HG02840 (cell line): ENCODE measurements at regions not wholly inside any gene's neighbourhood (a gene's known extent, or its start where the extent isn't known, plus 50 kb on each side); places are given as distances from the start of the nearest gene placed in this dataset.

ENCODE experiments used
- ATAC-seq: cut with Tn5 transposase; IDR thresholded peaks from one replicate; pipeline ENCODE4 v1.9.1; 2021; ENCODE audit warnings: mild to moderate bottlenecking, moderate library complexity, moderate number of reproducible peaks; ENCODE audit not compliant: unreplicated experiment, low FRiP score

GRCh38 chr9:8096091-8096490, 296.5 kb upstream of the DMAC1 start:
- no peak for ATAC-seq

- ATAC-seq: no peak
Observed at GRCh38 chr9:8095672-8096086, 296.1 kb upstream of the DMAC1 start.

- ATAC-seq: no peak
Observed at GRCh38 chr9:8088477-8088876, 288.9 kb upstream of the DMAC1 start.

GRCh38 chr9:8085986-8086385, 286.4 kb upstream of the DMAC1 start:
- ATAC-seq: no peak

GRCh38 chr9:8078641-8079140, 279.1 kb upstream of the DMAC1 start:
- no peak for ATAC-seq

GRCh38 chr9:8074713-8075286, 275.2 kb upstream of the DMAC1 start:
- ATAC-seq: no peak

GRCh38 chr9:8071445-8071798, 271.8 kb upstream of the DMAC1 start:
- ATAC-seq: no peak

- no peak for ATAC-seq
Observed at GRCh38 chr9:8070779-8071444, 271.3 kb upstream of the DMAC1 start.

- no peak for ATAC-seq
Observed at GRCh38 chr9:8062459-8062858, 262.9 kb upstream of the DMAC1 start.

GRCh38 chr9:8053501-8053900, 253.9 kb upstream of the DMAC1 start:
- no peak for ATAC-seq

- no peak for ATAC-seq
Observed at GRCh38 chr9:8052991-8053390, 253.4 kb upstream of the DMAC1 start.

GRCh38 chr9:8037745-8038144, 238.2 kb upstream of the DMAC1 start:
- no peak for ATAC-seq

- ATAC-seq: no peak
Observed at GRCh38 chr9:8036914-8037524, 237.4 kb upstream of the DMAC1 start.

GRCh38 chr9:8033794-8034193, 234.2 kb upstream of the DMAC1 start:
- no peak for ATAC-seq

GRCh38 chr9:8030095-8030494, 230.5 kb upstream of the DMAC1 start:
- ATAC-seq: no peak

- no peak for ATAC-seq
Observed at GRCh38 chr9:8027351-8027750, 227.8 kb upstream of the DMAC1 start.

- ATAC-seq: no peak
Observed at GRCh38 chr9:8025551-8025950, 226.0 kb upstream of the DMAC1 start.

- ATAC-seq: no peak
Observed at GRCh38 chr9:8020186-8020585, 220.6 kb upstream of the DMAC1 start.

- no peak for ATAC-seq
Observed at GRCh38 chr9:8019636-8020035, 220.1 kb upstream of the DMAC1 start.

- ATAC-seq: no peak
Observed at GRCh38 chr9:8014997-8015682, 215.6 kb upstream of the DMAC1 start.

GRCh38 chr9:8012986-8013385, 213.4 kb upstream of the DMAC1 start:
- ATAC-seq: no peak
